Osteocyte (in vitro differentiated cells): ENCODE measurements at regions not wholly inside any gene's neighbourhood (a gene's known extent, or its start where the extent isn't known, plus 50 kb on each side); places are given as distances from the start of the nearest gene placed in this dataset.

ENCODE experiments used
- DNase-seq: peaks from one replicate; pipeline ENCODE4 v3.0.0; 2021; ENCODE audit warnings: mixed read lengths; ENCODE audit not compliant: unreplicated experiment; ENCODE audit errors: extremely low spot score
- H3K27ac Mint-ChIP-seq: one replicate; pipeline ENCODE4 v1.8.0; 2021; ENCODE audit warnings: mild to moderate bottlenecking, mixed read lengths; ENCODE audit not compliant: unreplicated experiment
- H3K27me3 Mint-ChIP-seq: one replicate; pipeline ENCODE4 v1.8.0; 2021; ENCODE audit warnings: mixed read lengths; ENCODE audit not compliant: unreplicated experiment
- H3K36me3 Mint-ChIP-seq: one replicate; pipeline ENCODE4 v1.8.0; 2021; ENCODE audit warnings: mixed read lengths; ENCODE audit not compliant: unreplicated experiment
- H3K4me1 Mint-ChIP-seq: one replicate; pipeline ENCODE4 v1.8.0; 2021; ENCODE audit warnings: mixed read lengths; ENCODE audit not compliant: unreplicated experiment
- H3K4me3 Mint-ChIP-seq: one replicate; pipeline ENCODE4 v1.8.0; 2021; ENCODE audit warnings: mild to moderate bottlenecking, moderate library complexity, mixed read lengths; ENCODE audit not compliant: unreplicated experiment
- H3K9me3 Mint-ChIP-seq: one replicate; pipeline ENCODE4 v1.8.0; 2021; ENCODE audit warnings: mixed read lengths; ENCODE audit not compliant: unreplicated experiment
- CTCF ChIP-seq: fragments of 200-600 bp; sonication (generic); IDR thresholded peaks from 2 replicates; pipeline ENCODE4 v1.5.0; 2021; ENCODE audit warnings: antibody characterized with exemption, mild to moderate bottlenecking, moderate library complexity

- no peaks in the 10 kb centered on the region for H3K36me3 Mint-ChIP-seq
- H3K4me1 Mint-ChIP-seq: no peaks in the 10 kb centered on the region
- no peaks in the 10 kb centered on the region for H3K27me3 Mint-ChIP-seq
- H3K27ac Mint-ChIP-seq: no peak overlapping the region
- no peak for DNase-seq
- H3K4me3 Mint-ChIP-seq: no peak overlapping the region
- H3K9me3 Mint-ChIP-seq: no peaks in the 10 kb centered on the region
- TF ChIP-seq CTCF: no peak
Observed at GRCh38 chr11:70802185-70802584, 403.9 kb downstream of the CTTN start.

GRCh38 chr11:70804139-70804837, 406.0 kb downstream of the CTTN start:
- H3K27me3 Mint-ChIP-seq: no peaks in the 10 kb centered on the region
- no peaks in the 10 kb centered on the region for H3K9me3 Mint-ChIP-seq
- no peak for DNase-seq
- no peaks in the 10 kb centered on the region for H3K36me3 Mint-ChIP-seq
- no peak overlapping the region for H3K27ac Mint-ChIP-seq
- no peaks in the 10 kb centered on the region for H3K4me1 Mint-ChIP-seq
- H3K4me3 Mint-ChIP-seq: no peak overlapping the region
- no peak for TF ChIP-seq CTCF

GRCh38 chr11:70805243-70805642, 406.9 kb downstream of the CTTN start:
- H3K27ac Mint-ChIP-seq: no peak overlapping the region
- H3K27me3 Mint-ChIP-seq: no peaks in the 10 kb centered on the region
- no peaks in the 10 kb centered on the region for H3K36me3 Mint-ChIP-seq
- H3K4me1 Mint-ChIP-seq: no peaks in the 10 kb centered on the region
- no peak for DNase-seq
- no peak for TF ChIP-seq CTCF
- H3K9me3 Mint-ChIP-seq: no peaks in the 10 kb centered on the region
- H3K4me3 Mint-ChIP-seq: no peak overlapping the region

- Mint-ChIP-seq H3K4me1 (no peaks in the 10 kb centered on the region), H3K27ac (no peak overlapping the region), H3K4me3 (no peak overlapping the region), H3K27me3 (no peaks in the 10 kb centered on the region), H3K36me3 (no peaks in the 10 kb centered on the region), H3K9me3 (no peaks in the 10 kb centered on the region)
- no peak for DNase-seq
- TF ChIP-seq CTCF: no peak
Observed at GRCh38 chr11:70805971-70806370, 407.6 kb downstream of the CTTN start.

- no peak for TF ChIP-seq CTCF
- Mint-ChIP-seq H3K27me3 (no peaks in the 10 kb centered on the region), H3K9me3 (no peaks in the 10 kb centered on the region), H3K4me3 (no peak overlapping the region), H3K36me3 (no peaks in the 10 kb centered on the region), H3K27ac (no peak overlapping the region), H3K4me1 (no peaks in the 10 kb centered on the region)
- DNase-seq: no peak
Observed at GRCh38 chr11:70806461-70807194, 408.3 kb downstream of the CTTN start.
